GM12892 (cell line): ENCODE measurements at regions not wholly inside any gene's neighbourhood (a gene's known extent, or its start where the extent isn't known, plus 50 kb on each side); places are given as distances from the start of the nearest gene placed in this dataset.

Experiments
- POLR2A ChIP-seq: IDR thresholded peaks from 2 replicates; pipeline ENCODE4 v1.6.1; 2011; ENCODE audit warnings: low read depth, low read length, control low read depth
- POLR2AphosphoS5 ChIP-seq: IDR thresholded peaks from 2 replicates; pipeline ENCODE4 v1.6.1; 2011; ENCODE audit warnings: low read depth, low read length, control low read depth
- TAF1 ChIP-seq: IDR thresholded peaks from 2 replicates; pipeline ENCODE4 v1.6.1; 2011; ENCODE audit warnings: low read depth, mild to moderate bottlenecking, control low read depth, low read length, borderline replicate concordance

GRCh38 chr6:125596020-125596419, 153.4 kb upstream of the HEY2 start:
- TF ChIP-seq POLR2A (no peak), POLR2AphosphoS5 (no peak), TAF1 (no peak)
